CD14-positive monocyte (primary cell): ENCODE measurements at regions not wholly inside any gene's neighbourhood (a gene's known extent, or its start where the extent isn't known, plus 50 kb on each side); places are given as distances from the start of the nearest gene placed in this dataset.

ENCODE experiments used
- DNase-seq, 3 donors: peaks; one replicate each; pipeline ENCODE4 v3.0.0-alpha.2; 2011 to 2022
- H2AFZ ChIP-seq: 2 replicates; pipeline ENCODE4 v1.6.0; 2012; ENCODE audit warnings: mild to moderate bottlenecking, low read depth, low read length, inconsistent platforms; ENCODE audit not compliant: insufficient read depth, poor library complexity, severe bottlenecking
- H3K27ac ChIP-seq, 2 donors: 1 replicate in 1 of 2; 2 replicates in 1 of 2; pipeline ENCODE4 v1.5.1; 2012 to 2013; ENCODE audit warnings: low read length in 2 of 2, control low read depth in 1 of 2, inconsistent platforms in 1 of 2, low read depth in 1 of 2, mild to moderate bottlenecking in 1 of 2
- H3K27me3 ChIP-seq, 2 donors: one replicate each; pipeline versions ENCODE4 v1.6.0 to v1.6.1; 2011 to 2013; ENCODE audit warnings: low read length in 2 of 2; ENCODE audit not compliant: control insufficient read depth in 2 of 2, insufficient read depth in 2 of 2
- H3K36me3 ChIP-seq, 2 donors: replicated peaks in 1 of 2; 1 replicate in 1 of 2; 2 replicates in 1 of 2; pipeline versions ENCODE4 v1.5.1 to v1.6.1; 2012 to 2013; ENCODE audit warnings: low read length in 2 of 2, control low read depth in 1 of 2, inconsistent platforms in 1 of 2, mild to moderate bottlenecking in 1 of 2; ENCODE audit not compliant: insufficient read depth in 2 of 2, control insufficient read depth in 1 of 2
- H3K4me1 ChIP-seq, 2 donors: 1 replicate in 1 of 2; 2 replicates in 1 of 2; pipeline versions ENCODE4 v1.5.1 to v1.6.1; 2012 to 2013; ENCODE audit warnings: low read length in 2 of 2, control low read depth in 1 of 2, inconsistent platforms in 1 of 2, mild to moderate bottlenecking in 1 of 2, moderate library complexity in 1 of 2; ENCODE audit not compliant: insufficient read depth in 2 of 2, control insufficient read depth in 1 of 2
- H3K4me2 ChIP-seq: replicated peaks from 2 replicates; pipeline ENCODE3; 2012; ENCODE audit warnings: low read length, moderate library complexity, mild to moderate bottlenecking; ENCODE audit not compliant: poor library complexity, severe bottlenecking; ENCODE audit errors: extremely low read depth
- H3K4me3 ChIP-seq, 3 experiments: fragments of 200-600 bp in 1 of 3; sonication (generic) in 1 of 3; replicated peaks in 1 of 3; 1 replicate in 2 of 3; 2 replicates in 1 of 3; pipeline ENCODE4 v1.5.1; 2011 to 2013; ENCODE audit warnings: low read length in 3 of 3, mild to moderate bottlenecking in 3 of 3, control low read depth in 2 of 3, low read depth in 2 of 3, inconsistent platforms in 1 of 3, moderate library complexity in 1 of 3
- H3K79me2 ChIP-seq: 2 replicates; pipeline ENCODE4 v1.6.0; 2012; ENCODE audit warnings: mild to moderate bottlenecking, control low read depth, inconsistent platforms, low read length, moderate library complexity; ENCODE audit not compliant: insufficient read depth
- H3K9ac ChIP-seq: 2 replicates; pipeline ENCODE4 v1.6.0; 2017; ENCODE audit warnings: low read length, mild to moderate bottlenecking; ENCODE audit not compliant: insufficient read depth, poor library complexity, severe bottlenecking
- H3K9me3 ChIP-seq, 2 donors: replicated peaks in 1 of 2; 1 replicate in 1 of 2; 2 replicates in 1 of 2; pipeline versions ENCODE4 v1.5.1 to v1.6.1; 2012 to 2013; ENCODE audit warnings: low read length in 2 of 2, control low read depth in 1 of 2; ENCODE audit not compliant: control insufficient read depth in 1 of 2, insufficient read depth in 1 of 2
- H4K20me1 ChIP-seq: 2 replicates; pipeline ENCODE4 v1.6.0; 2012; ENCODE audit warnings: mild to moderate bottlenecking, low read length, control low read depth, moderate library complexity; ENCODE audit not compliant: insufficient read depth
- H3K27ac Mint-ChIP-seq, 7 donors: one replicate each; pipeline ENCODE4 v1.8.0; 2020; ENCODE audit warnings: mild to moderate bottlenecking in 7 of 7, mixed read lengths in 7 of 7, moderate library complexity in 6 of 7, inconsistent platforms in 2 of 7
- H3K27me3 Mint-ChIP-seq, 3 donors: one replicate each; pipeline ENCODE4 v1.8.0; 2021 to 2022; ENCODE audit warnings: low read depth in 3 of 3, mild to moderate bottlenecking in 3 of 3, mixed read lengths in 3 of 3, moderate library complexity in 3 of 3, inconsistent platforms in 1 of 3
- H3K36me3 Mint-ChIP-seq, 2 donors: one replicate each; pipeline ENCODE4 v1.8.0; 2020; ENCODE audit warnings: mixed read lengths in 2 of 2, inconsistent platforms in 1 of 2, mild to moderate bottlenecking in 1 of 2
- H3K4me1 Mint-ChIP-seq: one replicate; pipeline ENCODE4 v1.8.0; 2020; ENCODE audit warnings: mild to moderate bottlenecking, mixed read lengths
- H3K4me3 Mint-ChIP-seq, 2 donors: one replicate each; pipeline ENCODE4 v1.8.0; 2020; ENCODE audit warnings: mild to moderate bottlenecking in 2 of 2, mixed read lengths in 2 of 2, moderate library complexity in 1 of 2
- H3K9me3 Mint-ChIP-seq, 7 donors: one replicate each; pipeline ENCODE4 v1.8.0; 2020 to 2022; ENCODE audit warnings: mixed read lengths in 7 of 7, mild to moderate bottlenecking in 6 of 7, moderate library complexity in 6 of 7, inconsistent platforms in 2 of 7
- CTCF ChIP-seq: fragments of 200-600 bp; IDR thresholded peaks from one replicate; pipeline ENCODE4 v1.8.0; 2022; ENCODE audit warnings: antibody characterized with exemption, mild to moderate bottlenecking
- WGBS: methylation state at CpG from one replicate; pipeline ENCODE4 v1.1.5; 2013; ENCODE audit warnings: missing lambda C conversion rate; ENCODE audit not compliant: insufficient coverage; 5-methylcytosine and 5-hydroxymethylcytosine counted together
- intact Hi-C, 2 donors: fragments of 100-400 bp; cut with micrococcal nuclease; formaldehyde crosslinking; loops; one replicate each; pipeline versions ENCODE4 v1.15.0 to v1.15.1; 2023

GRCh38 chr4:160026721-160027120 is 923.8 kb downstream of the RAPGEF2 start:
- Histone ChIP-seq H3K27ac (no peak overlapping the region), H3K79me2 (no peaks in the 10 kb centered on the region), H3K4me3 (no peak overlapping the region), H4K20me1 (no peaks in the 10 kb centered on the region), H3K4me2 (no peak overlapping the region), H3K27me3 (no peaks in the 10 kb centered on the region), H3K36me3 (no peaks in the 10 kb centered on the region), H2AFZ (no peak overlapping the region), H3K4me1 (no peaks in the 10 kb centered on the region), H3K9me3 (peaks cover 0 to 17% of the 10 kb centered on the region in 2 donors), H3K9ac (no peak overlapping the region)
- H3K4me3 Mint-ChIP-seq, result no peak overlapping the region
- peak overlapping the region in 1 of 7 donors; percentile 64 for H3K27ac Mint-ChIP-seq
- no peaks in the 10 kb centered on the region for H3K4me1 Mint-ChIP-seq
- no peak for DNase-seq
- intact Hi-C loops, result no loop called here
- H3K36me3 Mint-ChIP-seq, result no peaks in the 10 kb centered on the region
- TF ChIP-seq CTCF, result no peak
- WGBS, result no CpG with 5 or more reads among the region's 2 CpGs
- H3K27me3 Mint-ChIP-seq, result no peaks in the 10 kb centered on the region
- peaks cover 2 to 27% (median 4%) of the 10 kb centered on the region in 7 donors for H3K9me3 Mint-ChIP-seq

DNA sequence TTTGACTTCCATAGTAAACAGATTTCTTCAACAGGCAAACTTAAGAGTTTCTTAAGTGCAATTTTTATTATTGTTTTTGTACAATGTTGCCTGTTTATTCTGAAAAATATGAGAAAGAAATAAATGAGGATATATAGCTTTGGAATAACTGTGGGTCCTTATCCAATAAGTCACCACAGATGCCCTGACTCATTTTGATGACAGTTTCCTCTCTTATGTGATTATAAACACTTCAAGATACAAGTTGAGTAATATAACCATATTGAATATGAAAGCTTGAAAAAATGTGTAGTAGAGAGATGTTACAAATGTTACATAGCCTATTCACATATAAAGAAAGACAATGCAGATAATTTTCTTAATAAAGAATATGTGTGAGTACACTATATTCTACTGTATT is 931.6 kb downstream of the RAPGEF2 start:
- Mint-ChIP-seq H3K27me3 (no peaks in the 10 kb centered on the region), H3K36me3 (no peaks in the 10 kb centered on the region), H3K27ac (no peak overlapping the region), H3K4me1 (no peaks in the 10 kb centered on the region), H3K9me3 (peaks cover 0 to 7% (median 0%) of the 10 kb centered on the region in 7 donors), H3K4me3 (no peak overlapping the region)
- Histone ChIP-seq H3K9me3 (no peaks in the 10 kb centered on the region), H2AFZ (no peak overlapping the region), H3K27me3 (no peaks in the 10 kb centered on the region), H3K4me1 (no peaks in the 10 kb centered on the region), H4K20me1 (no peaks in the 10 kb centered on the region), H3K4me2 (no peak overlapping the region), H3K4me3 (no peak overlapping the region), H3K27ac (no peak overlapping the region), H3K9ac (no peak overlapping the region), H3K79me2 (no peaks in the 10 kb centered on the region), H3K36me3 (no peaks in the 10 kb centered on the region)
- no peak for DNase-seq
- TF ChIP-seq CTCF, result no peak
- intact Hi-C loops, result no loop called here
